ENCODE measurements at regions not wholly inside any gene's neighbourhood (a gene's known extent, or its start where the extent isn't known, plus 50 kb on each side); places are given as distances from the start of the nearest gene placed in this dataset.
"Not testable (repeated sequence)": the region's sequence is repeated elsewhere in the genome, so short reads cannot be mapped to it uniquely, and the experiment has no call there.

- DNase-seq (ENCODE audit: low read depth): no peak
Observed at GRCh38 chr10:23543691-23544380, 105.0 kb downstream of the OTUD1 start.

GRCh38 chr10:23545866-23546265 lies 107.0 kb downstream of the OTUD1 start:
- not testable (repeated sequence) for DNase-seq (ENCODE audit: low read depth)

- peak; percentile 82 for DNase-seq (ENCODE audit: low read depth)
Observed at GRCh38 chr10:23556727-23557440, 118.0 kb downstream of the OTUD1 start.

GRCh38 chr10:23557777-23558176 lies 118.9 kb downstream of the OTUD1 start:
- DNase-seq (ENCODE audit: low read depth): peak; percentile 5

GRCh38 chr10:23558361-23558799 lies 119.5 kb downstream of the OTUD1 start:
- no peak for DNase-seq (ENCODE audit: low read depth)

- no peak for DNase-seq (ENCODE audit: low read depth)
Observed at GRCh38 chr10:23568996-23569395, 130.1 kb downstream of the OTUD1 start.

GRCh38 chr10:23571884-23572283 lies 133.0 kb downstream of the OTUD1 start:
- no peak for DNase-seq (ENCODE audit: low read depth)

GRCh38 chr10:23581906-23582450 lies 143.1 kb downstream of the OTUD1 start:
- DNase-seq (ENCODE audit: low read depth): no peak

GRCh38 chr10:23584396-23584795 lies 145.5 kb downstream of the OTUD1 start:
- DNase-seq (ENCODE audit: low read depth): no peak

GRCh38 chr10:23585186-23585585 lies 146.3 kb downstream of the OTUD1 start:
- DNase-seq (ENCODE audit: low read depth): no peak

GRCh38 chr10:23585666-23586065 lies 146.8 kb downstream of the OTUD1 start:
- DNase-seq (ENCODE audit: low read depth): no peak

- not testable (repeated sequence) for DNase-seq (ENCODE audit: low read depth)
Observed at GRCh38 chr10:23595278-23595677, 156.4 kb downstream of the OTUD1 start.

GRCh38 chr10:23604613-23605012 lies 165.7 kb downstream of the OTUD1 start:
- no peak for DNase-seq (ENCODE audit: low read depth)

- no peak for DNase-seq (ENCODE audit: low read depth)
Observed at GRCh38 chr10:23606456-23606855, 167.6 kb downstream of the OTUD1 start.

- no peak for DNase-seq (ENCODE audit: low read depth)
Observed at GRCh38 chr10:23608926-23609325, 170.1 kb downstream of the OTUD1 start.

GRCh38 chr10:23610626-23611307 lies 171.9 kb downstream of the OTUD1 start:
- no peak for DNase-seq (ENCODE audit: low read depth)

- no peak for DNase-seq (ENCODE audit: low read depth)
Observed at GRCh38 chr10:23611308-23612029, 172.6 kb downstream of the OTUD1 start.

GRCh38 chr10:23613900-23614299 lies 175.0 kb downstream of the OTUD1 start:
- DNase-seq (ENCODE audit: low read depth): no peak

- no peak for DNase-seq (ENCODE audit: low read depth)
Observed at GRCh38 chr10:23614483-23614882, 175.6 kb downstream of the OTUD1 start.

- no peak for DNase-seq (ENCODE audit: low read depth)
Observed at GRCh38 chr10:23630376-23630775, 191.5 kb downstream of the OTUD1 start.

GRCh38 chr10:23630885-23631284 lies 192.0 kb downstream of the OTUD1 start:
- no peak for DNase-seq (ENCODE audit: low read depth)
